Brain microvascular endothelial cell (primary cell): ENCODE measurements at regions not wholly inside any gene's neighbourhood (a gene's known extent, or its start where the extent isn't known, plus 50 kb on each side); places are given as distances from the start of the nearest gene placed in this dataset.

Experiments
- DNase-seq: peaks from one replicate; pipeline ENCODE4 v3.0.0-alpha.2; 2020
- H3K27ac ChIP-seq: fragments of 250-450 bp; sonication (Bioruptor Pico); 2 replicates; pipeline ENCODE4 v1.5.1; 2020; ENCODE audit warnings: mild to moderate bottlenecking, moderate library complexity
- H3K27me3 ChIP-seq: fragments of 250-450 bp; sonication (Bioruptor Pico); replicated peaks from 2 replicates; pipeline ENCODE4 v1.5.1; 2020; ENCODE audit warnings: mild to moderate bottlenecking
- H3K36me3 ChIP-seq: fragments of 250-450 bp; sonication (Bioruptor Pico); replicated peaks from 2 replicates; pipeline ENCODE4 v1.5.1; 2020; ENCODE audit warnings: mild to moderate bottlenecking
- H3K4me3 ChIP-seq: 2 replicates; pipeline ENCODE4 v1.5.1; 2011; ENCODE audit warnings: low read depth, mild to moderate bottlenecking, control low read depth, low read length, moderate library complexity
- in situ Hi-C: cut with HindIII; loops from 2 replicates; pipeline ENCODE4 v1.10.0; 2017; ENCODE audit warnings: low sequenced_read_pairs, low pct_ligation_motif_present
- TF ChIP-seq, protein P1 (sequence below): IDR thresholded peaks from 2 replicates; pipeline ENCODE4 v1.5.1; 2011; ENCODE audit warnings: low read depth, mild to moderate bottlenecking, moderate library complexity, low read length, control low read depth, inconsistent platforms; ENCODE audit errors: missing control alignments

DNA sequence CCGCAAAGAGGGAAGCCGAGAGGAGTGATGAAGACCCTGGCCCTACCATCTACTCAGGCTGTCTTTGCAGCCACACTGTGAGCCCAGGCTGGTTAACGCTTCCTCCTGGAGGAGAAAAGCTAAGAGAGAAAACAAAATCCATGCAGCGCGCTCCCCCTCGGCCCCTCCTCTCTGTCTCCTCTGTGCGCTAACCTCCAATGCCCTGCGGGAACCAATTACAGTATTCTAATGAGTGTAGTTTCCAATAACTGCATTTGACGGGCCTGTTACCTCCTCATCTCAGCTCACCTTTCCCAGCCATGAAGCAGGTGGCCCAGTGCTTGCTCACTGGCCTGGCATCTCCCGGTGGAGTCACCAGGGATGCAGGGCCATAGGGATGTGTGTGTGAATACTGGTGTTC, 565.5 kb downstream of the EBF1 start:
- TF ChIP-seq, protein P1, sequence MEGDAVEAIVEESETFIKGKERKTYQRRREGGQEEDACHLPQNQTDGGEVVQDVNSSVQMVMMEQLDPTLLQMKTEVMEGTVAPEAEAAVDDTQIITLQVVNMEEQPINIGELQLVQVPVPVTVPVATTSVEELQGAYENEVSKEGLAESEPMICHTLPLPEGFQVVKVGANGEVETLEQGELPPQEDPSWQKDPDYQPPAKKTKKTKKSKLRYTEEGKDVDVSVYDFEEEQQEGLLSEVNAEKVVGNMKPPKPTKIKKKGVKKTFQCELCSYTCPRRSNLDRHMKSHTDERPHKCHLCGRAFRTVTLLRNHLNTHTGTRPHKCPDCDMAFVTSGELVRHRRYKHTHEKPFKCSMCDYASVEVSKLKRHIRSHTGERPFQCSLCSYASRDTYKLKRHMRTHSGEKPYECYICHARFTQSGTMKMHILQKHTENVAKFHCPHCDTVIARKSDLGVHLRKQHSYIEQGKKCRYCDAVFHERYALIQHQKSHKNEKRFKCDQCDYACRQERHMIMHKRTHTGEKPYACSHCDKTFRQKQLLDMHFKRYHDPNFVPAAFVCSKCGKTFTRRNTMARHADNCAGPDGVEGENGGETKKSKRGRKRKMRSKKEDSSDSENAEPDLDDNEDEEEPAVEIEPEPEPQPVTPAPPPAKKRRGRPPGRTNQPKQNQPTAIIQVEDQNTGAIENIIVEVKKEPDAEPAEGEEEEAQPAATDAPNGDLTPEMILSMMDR, result no peak
- in situ Hi-C loops, result no loop called here
- Histone ChIP-seq H3K27ac (no peak overlapping the region), H3K27me3 (no peaks in the 10 kb centered on the region), H3K36me3 (no peaks in the 10 kb centered on the region), H3K4me3 (no peak overlapping the region)
- DNase-seq, result no peak

DNA sequence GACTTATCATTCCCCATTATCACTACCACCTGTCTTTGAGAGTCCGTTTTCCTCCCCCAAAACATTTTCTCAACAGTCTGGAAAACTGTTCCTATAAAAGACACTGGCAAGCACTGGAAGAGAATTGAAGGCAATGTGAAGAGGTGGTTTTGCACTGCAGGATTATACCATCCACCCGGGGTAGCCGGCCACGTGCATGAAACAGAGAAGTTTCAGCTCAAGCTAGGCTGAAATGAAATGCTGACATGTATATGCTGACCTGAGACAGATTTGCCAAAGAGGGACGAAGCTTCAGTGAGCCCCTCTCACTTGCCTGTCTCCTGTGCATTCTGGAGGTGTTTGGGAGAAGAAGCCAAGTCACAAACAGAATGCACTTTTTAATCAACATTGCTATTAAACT, 567.0 kb downstream of the EBF1 start:
- no peak for DNase-seq
- no peak overlapping the region for H3K4me3 ChIP-seq
- in situ Hi-C loops, result no loop called here
- TF ChIP-seq, protein P1, result no peak
- H3K36me3 ChIP-seq, result no peaks in the 10 kb centered on the region
- H3K27ac ChIP-seq, result no peak overlapping the region
- H3K27me3 ChIP-seq, result no peaks in the 10 kb centered on the region

DNA sequence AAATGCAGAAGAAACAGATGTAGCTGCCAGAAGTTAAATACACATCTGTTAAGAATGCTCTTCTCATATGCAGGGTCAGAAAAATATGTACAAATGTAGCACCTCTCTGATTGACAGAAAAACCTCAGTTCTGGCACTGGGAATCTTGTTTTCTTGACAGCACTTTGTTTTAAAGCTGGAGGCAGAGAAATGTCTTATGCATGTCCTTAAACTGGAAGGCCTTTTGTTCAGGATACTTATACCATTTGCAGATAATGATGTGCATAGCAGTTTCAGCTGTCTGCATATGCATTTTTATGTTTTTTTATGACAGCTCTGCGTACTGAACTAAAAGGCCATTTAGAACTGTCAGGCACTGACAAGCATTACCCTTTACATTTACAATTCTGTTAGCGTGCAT, 567.9 kb downstream of the EBF1 start:
- no peak for DNase-seq
- Histone ChIP-seq H3K27ac (no peak overlapping the region), H3K4me3 (no peak overlapping the region), H3K27me3 (no peaks in the 10 kb centered on the region), H3K36me3 (no peaks in the 10 kb centered on the region)
- TF ChIP-seq, protein P1, result no peak
- in situ Hi-C loops, result no loop called here

DNA sequence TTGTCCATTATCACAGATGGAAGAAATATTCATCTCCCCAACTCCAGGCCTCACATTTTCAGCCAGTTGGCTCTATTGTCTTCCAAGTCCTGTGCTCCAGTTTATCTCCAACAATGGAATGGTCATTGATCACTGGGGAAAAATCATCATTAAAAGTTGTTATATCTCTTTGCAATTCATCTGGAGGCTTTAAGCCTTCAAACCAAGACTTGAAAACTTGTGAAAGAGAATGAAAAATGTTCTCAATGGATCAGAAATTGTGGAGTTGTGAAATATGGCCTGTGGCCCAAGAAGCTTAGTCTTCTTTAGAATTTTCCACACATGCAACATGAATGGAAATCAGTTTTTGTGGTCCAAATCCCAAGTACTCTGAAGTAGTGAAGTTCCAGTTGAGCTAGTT, 569.6 kb downstream of the EBF1 start:
- in situ Hi-C loops, result no loop called here
- Histone ChIP-seq H3K36me3 (no peaks in the 10 kb centered on the region), H3K27me3 (no peaks in the 10 kb centered on the region), H3K4me3 (no peak overlapping the region), H3K27ac (no peak overlapping the region)
- TF ChIP-seq, protein P1, result no peak
- no peak for DNase-seq

DNA sequence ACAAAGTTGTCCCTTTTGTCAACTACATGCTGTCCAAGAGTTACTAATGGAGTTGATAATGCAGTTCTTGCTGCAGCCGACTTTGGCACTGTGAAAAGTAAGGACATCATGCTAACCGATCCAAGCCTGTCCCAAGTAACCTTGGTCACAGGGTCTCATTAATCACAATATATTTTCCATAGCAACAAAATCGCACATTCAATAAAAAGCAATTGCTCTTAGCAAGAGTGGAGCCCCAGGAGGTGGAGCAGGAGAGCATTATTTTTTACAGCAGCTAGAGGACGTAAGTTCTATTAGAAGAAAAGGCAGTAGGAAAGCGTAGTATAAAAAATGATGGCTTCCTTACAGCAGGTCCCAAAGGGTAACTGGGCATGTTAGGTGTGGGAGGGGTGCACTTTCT, 570.3 kb downstream of the EBF1 start:
- in situ Hi-C loops, result no loop called here
- H3K4me3 ChIP-seq, result no peak overlapping the region
- no peaks in the 10 kb centered on the region for H3K36me3 ChIP-seq
- H3K27ac ChIP-seq, result no peak overlapping the region
- TF ChIP-seq, protein P1, result peak; percentile 26
- no peak for DNase-seq
- no peaks in the 10 kb centered on the region for H3K27me3 ChIP-seq

DNA sequence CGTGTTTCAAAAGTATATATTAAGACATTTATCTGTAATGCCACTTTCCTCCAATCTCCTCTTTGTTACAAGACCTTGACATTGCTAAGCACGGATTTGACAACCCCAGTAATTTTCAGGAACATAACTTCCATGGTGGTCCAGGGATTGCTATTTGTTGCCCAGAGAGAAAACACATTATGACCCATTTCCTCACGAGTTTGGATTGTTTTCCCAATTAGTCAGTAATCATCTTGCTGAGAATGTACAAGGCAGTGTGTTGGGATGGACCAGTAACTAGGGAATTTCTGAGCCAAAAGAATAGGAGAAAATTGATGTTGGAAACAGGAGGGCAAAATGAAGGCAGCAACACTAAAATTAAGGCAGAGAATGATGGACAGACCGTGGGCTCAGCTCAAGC, 574.1 kb downstream of the EBF1 start:
- Histone ChIP-seq H3K27ac (no peak overlapping the region), H3K4me3 (no peak overlapping the region), H3K36me3 (no peaks in the 10 kb centered on the region), H3K27me3 (no peaks in the 10 kb centered on the region)
- in situ Hi-C loops, result no loop called here
- TF ChIP-seq, protein P1, result no peak
- DNase-seq, result no peak
